MCF 10A (cell line): ENCODE measurements at regions not wholly inside any gene's neighbourhood (a gene's known extent, or its start where the extent isn't known, plus 50 kb on each side); places are given as distances from the start of the nearest gene placed in this dataset.

ENCODE experiments used
- BruUV-seq: library from RNA; stranded (reverse); fragments of 400-500 nt; replicated peaks from 2 replicates; lab custom pipeline; 2021; lab: Mats Ljungman, UMichigan
- CTCF ChIA-PET: fragments of 300-600 bp; sonication (Branson Sonifier 250); formaldehyde crosslinking; extraction: SDS; loops from one replicate; lab custom pipeline; 2021; ENCODE audit warnings: antibody characterized with exemption, inconsistent platforms; lab: Yijun Ruan, JAX
- POLR2A ChIA-PET: fragments of 300-600, 350-650 bp; sonication (Branson Sonifier 250); formaldehyde crosslinking; extraction: SDS; loops from one replicate; lab custom pipeline; 2020; ENCODE audit warnings: antibody characterized with exemption, inconsistent platforms; lab: Yijun Ruan, JAX
- DNase-seq: peaks from one replicate; pipeline ENCODE4 v3.0.0-alpha.2; 2018; ENCODE audit not compliant: unreplicated experiment
- H3K27ac Mint-ChIP-seq: one replicate; pipeline ENCODE4 v1.8.0; 2022; ENCODE audit warnings: mild to moderate bottlenecking, low read depth, mixed read lengths; ENCODE audit not compliant: unreplicated experiment
- H3K27me3 Mint-ChIP-seq: one replicate; pipeline ENCODE4 v1.8.0; 2022; ENCODE audit warnings: mixed read lengths; ENCODE audit not compliant: insufficient read depth, unreplicated experiment
- H3K36me3 Mint-ChIP-seq: one replicate; pipeline ENCODE4 v1.8.0; 2022; ENCODE audit warnings: mild to moderate bottlenecking, moderate library complexity, mixed read lengths; ENCODE audit not compliant: insufficient read depth, unreplicated experiment
- H3K4me1 Mint-ChIP-seq: one replicate; pipeline ENCODE4 v1.8.0; 2022; ENCODE audit warnings: mixed read lengths; ENCODE audit not compliant: insufficient read depth, unreplicated experiment
- H3K4me3 Mint-ChIP-seq: one replicate; pipeline ENCODE4 v1.8.0; 2022; ENCODE audit warnings: mild to moderate bottlenecking, moderate library complexity, mixed read lengths; ENCODE audit not compliant: unreplicated experiment
- H3K9me3 Mint-ChIP-seq: one replicate; pipeline ENCODE4 v1.8.0; 2022; ENCODE audit warnings: mixed read lengths; ENCODE audit not compliant: unreplicated experiment
- intact Hi-C: fragments of 100-400 bp; cut with micrococcal nuclease; formaldehyde crosslinking; loops from 2 replicates; pipeline ENCODE4 v1.14.1; 2022
- TF ChIP-seq, protein P1 (sequence below): fragments of 200-600 bp; IDR thresholded peaks from one replicate; pipeline ENCODE4 v1.8.0; 2022; ENCODE audit warnings: antibody characterized with exemption, mild to moderate bottlenecking; ENCODE audit not compliant: unreplicated experiment

DNA sequence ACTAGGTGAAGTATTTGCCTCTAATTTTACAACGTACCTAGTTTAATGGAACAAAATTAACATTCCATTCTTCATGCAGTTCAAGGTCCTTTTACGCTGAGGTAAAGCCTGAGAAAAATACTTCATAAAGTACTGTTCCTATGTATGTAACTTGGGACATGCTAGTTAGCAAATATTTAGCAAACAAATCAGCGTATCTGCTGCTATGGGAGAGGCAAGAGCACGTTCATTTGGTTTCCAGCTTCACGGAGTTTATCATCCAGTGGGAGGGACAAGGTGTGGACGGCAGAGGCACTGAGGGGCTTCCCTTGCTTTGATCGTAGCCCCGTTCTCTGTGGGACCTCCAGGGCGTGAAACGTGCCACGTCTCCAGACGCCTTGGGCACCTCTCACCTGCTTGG is 248.8 kb downstream of the IRS2 start:
- intact Hi-C loops, result no loop called here
- H3K4me3 Mint-ChIP-seq, result no peak overlapping the region
- no peak for DNase-seq
- CTCF ChIA-PET, result interaction anchor here (1.0 kb wide), 1 partner anchor 10 kb away, joined by 4 read pairs; no protein-coding TSS in a partner anchor
- no peaks in the 10 kb centered on the region for H3K9me3 Mint-ChIP-seq
- H3K4me1 Mint-ChIP-seq, result no peaks in the 10 kb centered on the region
- no peak overlapping the region for H3K27ac Mint-ChIP-seq
- H3K36me3 Mint-ChIP-seq, result no peaks in the 10 kb centered on the region
- TF ChIP-seq, protein P1, sequence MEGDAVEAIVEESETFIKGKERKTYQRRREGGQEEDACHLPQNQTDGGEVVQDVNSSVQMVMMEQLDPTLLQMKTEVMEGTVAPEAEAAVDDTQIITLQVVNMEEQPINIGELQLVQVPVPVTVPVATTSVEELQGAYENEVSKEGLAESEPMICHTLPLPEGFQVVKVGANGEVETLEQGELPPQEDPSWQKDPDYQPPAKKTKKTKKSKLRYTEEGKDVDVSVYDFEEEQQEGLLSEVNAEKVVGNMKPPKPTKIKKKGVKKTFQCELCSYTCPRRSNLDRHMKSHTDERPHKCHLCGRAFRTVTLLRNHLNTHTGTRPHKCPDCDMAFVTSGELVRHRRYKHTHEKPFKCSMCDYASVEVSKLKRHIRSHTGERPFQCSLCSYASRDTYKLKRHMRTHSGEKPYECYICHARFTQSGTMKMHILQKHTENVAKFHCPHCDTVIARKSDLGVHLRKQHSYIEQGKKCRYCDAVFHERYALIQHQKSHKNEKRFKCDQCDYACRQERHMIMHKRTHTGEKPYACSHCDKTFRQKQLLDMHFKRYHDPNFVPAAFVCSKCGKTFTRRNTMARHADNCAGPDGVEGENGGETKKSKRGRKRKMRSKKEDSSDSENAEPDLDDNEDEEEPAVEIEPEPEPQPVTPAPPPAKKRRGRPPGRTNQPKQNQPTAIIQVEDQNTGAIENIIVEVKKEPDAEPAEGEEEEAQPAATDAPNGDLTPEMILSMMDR, result no peak
- H3K27me3 Mint-ChIP-seq, result no peaks in the 10 kb centered on the region
- no TSS peak for BruUV-seq
- POLR2A ChIA-PET, result interaction anchor here (0.6 kb wide), 1 partner anchor 573 kb away, joined by 3 read pairs; no protein-coding TSS in a partner anchor

GRCh38 chr13:109533350-109533749 is 253.0 kb downstream of the IRS2 start:
- TF ChIP-seq, protein P1, result no peak
- BruUV-seq, result no TSS peak
- Mint-ChIP-seq H3K4me3 (no peak overlapping the region), H3K27me3 (no peaks in the 10 kb centered on the region), H3K9me3 (no peaks in the 10 kb centered on the region), H3K4me1 (no peaks in the 10 kb centered on the region), H3K27ac (no peak overlapping the region), H3K36me3 (no peaks in the 10 kb centered on the region)
- ChIA-PET CTCF (interaction anchor here (0.6 kb wide), 1 partner anchor 76 kb away, joined by 3 read pairs; no protein-coding TSS in a partner anchor), POLR2A (no interaction called here)
- intact Hi-C loops, result no loop called here
- DNase-seq, result no peak

GRCh38 chr13:109529964-109530363 is 256.4 kb downstream of the IRS2 start:
- Mint-ChIP-seq H3K27me3 (peaks cover 14% of the 10 kb centered on the region), H3K27ac (no peak overlapping the region), H3K4me1 (no peaks in the 10 kb centered on the region), H3K36me3 (no peaks in the 10 kb centered on the region), H3K9me3 (no peaks in the 10 kb centered on the region), H3K4me3 (no peak overlapping the region)
- intact Hi-C loops, result no loop called here
- no TSS peak for BruUV-seq
- TF ChIP-seq, protein P1, result no peak
- DNase-seq, result no peak
- ChIA-PET POLR2A (no interaction called here), CTCF (no interaction called here)

DNA sequence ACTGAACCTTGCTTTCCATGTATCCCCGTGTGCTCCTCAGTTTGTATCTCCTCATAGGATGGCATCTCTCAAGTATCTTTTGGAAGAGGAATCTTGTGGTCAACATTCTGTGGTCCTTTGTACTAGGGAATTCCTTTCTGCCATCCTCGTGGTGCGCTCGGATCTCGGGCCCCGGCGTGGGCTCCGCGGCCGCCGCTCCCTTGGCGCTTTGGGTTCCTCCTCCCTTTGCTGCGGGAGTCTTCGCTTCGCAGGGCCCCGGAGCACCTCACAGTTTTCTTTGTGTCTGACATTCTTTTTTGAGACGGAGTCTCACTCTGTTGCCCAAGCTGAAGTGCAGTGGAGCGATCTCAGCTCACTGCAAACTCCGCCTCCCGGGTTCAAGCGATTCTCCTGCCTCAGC is 264.7 kb downstream of the IRS2 start:
- no peaks in the 10 kb centered on the region for H3K36me3 Mint-ChIP-seq
- H3K9me3 Mint-ChIP-seq, result no peaks in the 10 kb centered on the region
- BruUV-seq, result no TSS peak
- H3K27me3 Mint-ChIP-seq, result peaks cover 11% of the 10 kb centered on the region
- DNase-seq, result no peak
- no peak overlapping the region for H3K27ac Mint-ChIP-seq
- intact Hi-C loops, result no loop called here
- H3K4me3 Mint-ChIP-seq, result no peak overlapping the region
- TF ChIP-seq, protein P1, result no peak
- POLR2A ChIA-PET, result interaction anchor here (0.6 to 0.8 kb wide), 3 partner anchors 9 to 58 kb away, joined by 4 to 9 read pairs (median 4); no protein-coding TSS in a partner anchor
- no peaks in the 10 kb centered on the region for H3K4me1 Mint-ChIP-seq
- CTCF ChIA-PET, result interaction anchor here (0.6 to 0.9 kb wide), 3 partner anchors 18 to 208 kb away, joined by 3 to 6 read pairs (median 4); no protein-coding TSS in a partner anchor
